Middle frontal gyrus (tissue), 1 donor: ENCODE measurements at regions not wholly inside any gene's neighbourhood (a gene's known extent, or its start where the extent isn't known, plus 50 kb on each side); places are given as distances from the start of the nearest gene placed in this dataset.

ENCODE experiments used
- DNase-seq: peaks from one replicate; pipeline ENCODE4 v3.0.0-alpha.2; 2015; ENCODE audit warnings: low spot score; ENCODE audit errors: extremely low spot score

DNA sequence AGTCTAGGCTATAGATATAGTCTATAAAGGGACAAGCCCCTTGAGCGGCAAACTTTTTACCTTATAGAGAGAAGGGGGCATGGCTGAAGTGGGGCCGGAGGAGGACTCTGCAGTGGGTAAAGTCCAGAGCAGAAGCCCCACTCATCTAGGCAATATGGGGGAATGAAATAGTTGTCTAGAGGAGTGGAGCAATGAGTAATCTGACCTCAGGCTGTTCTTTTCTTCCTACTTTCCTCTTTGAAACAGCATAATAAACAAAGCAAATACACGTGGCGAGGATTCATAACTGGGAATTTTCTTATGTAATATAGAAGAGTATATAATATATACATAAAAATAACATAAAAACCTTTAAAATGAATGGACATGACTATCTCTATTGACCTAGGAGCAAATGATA, 546.4 kb upstream of the ZNF385D start:
- DNase-seq = no peak

DNA sequence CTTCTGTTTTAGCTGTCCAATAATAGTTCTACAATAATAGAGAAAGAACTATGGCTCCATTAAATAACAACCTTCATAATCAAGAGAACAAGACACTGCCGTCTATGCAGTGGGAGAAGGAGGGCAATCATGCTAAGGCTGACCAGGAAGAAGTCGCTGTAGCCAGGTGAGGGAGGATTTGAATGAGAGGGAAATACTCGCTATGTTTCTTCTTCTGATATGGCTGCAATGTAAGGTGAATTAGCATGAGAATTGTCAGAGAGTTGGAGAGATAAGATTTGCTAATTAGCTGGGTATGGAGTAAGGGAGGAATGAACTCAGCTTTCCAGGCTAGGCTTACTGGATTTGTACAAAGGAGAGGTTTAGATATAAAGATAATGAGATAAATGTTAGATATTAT, 555.4 kb upstream of the ZNF385D start:
- DNase-seq = no peak

DNA sequence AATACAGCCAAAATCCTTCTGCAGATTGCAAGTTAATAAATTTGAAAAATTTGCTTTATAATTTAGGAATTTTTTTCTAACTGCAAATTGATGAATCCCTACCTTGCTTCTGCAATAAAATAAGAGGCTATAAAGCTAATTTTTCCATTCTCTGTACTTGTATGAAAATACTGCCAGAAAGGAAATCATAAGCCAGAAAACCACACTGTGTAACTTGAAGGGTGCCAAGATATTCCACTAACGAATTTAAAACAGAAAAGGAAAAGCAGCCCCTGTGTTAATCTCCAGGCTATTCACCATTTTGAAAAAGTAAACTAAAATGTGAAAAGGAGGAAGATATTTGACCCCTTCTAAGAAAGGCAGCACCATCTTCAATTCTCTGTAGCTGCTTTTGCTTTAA, 557.9 kb upstream of the ZNF385D start:
- no peak for DNase-seq

DNA sequence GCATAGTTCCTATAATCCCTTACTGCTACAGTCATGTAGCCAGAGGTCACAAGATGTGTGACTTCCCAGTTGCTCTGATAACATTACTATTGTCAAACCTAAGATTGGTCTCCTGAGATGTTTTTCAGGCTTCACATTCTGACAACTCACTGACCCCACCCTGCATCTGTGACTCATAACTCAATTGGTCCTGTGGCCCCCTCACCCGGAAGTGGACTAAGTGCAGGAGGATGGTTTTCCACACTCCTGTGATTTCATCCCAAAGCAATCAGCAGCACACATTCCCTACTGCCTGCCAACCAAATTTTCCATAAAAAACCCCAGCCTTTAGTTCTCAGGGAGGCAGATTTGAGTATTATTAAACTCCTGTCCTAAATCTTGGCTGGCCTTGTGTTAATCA, 564.9 kb upstream of the ZNF385D start:
- DNase-seq = no peak

DNA sequence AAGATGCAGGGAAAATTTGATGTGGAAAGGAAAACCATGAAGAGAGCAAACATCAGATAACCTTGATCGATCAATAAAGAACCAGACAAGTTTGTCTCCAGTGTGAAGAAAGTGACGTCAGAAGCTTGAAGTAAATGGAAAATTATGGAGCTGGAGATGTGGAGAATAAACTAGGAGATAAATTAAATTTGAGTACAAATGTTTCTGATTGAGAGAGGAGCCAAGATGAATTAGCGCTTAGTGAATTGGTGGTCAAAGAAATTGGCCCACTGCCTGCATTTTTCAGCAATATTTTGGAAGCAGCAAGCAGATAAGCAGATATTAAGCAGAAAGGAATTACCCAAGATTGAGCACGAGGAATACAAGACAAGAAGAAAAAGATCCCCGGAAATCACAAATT, 567.3 kb upstream of the ZNF385D start:
- DNase-seq = no peak

DNA sequence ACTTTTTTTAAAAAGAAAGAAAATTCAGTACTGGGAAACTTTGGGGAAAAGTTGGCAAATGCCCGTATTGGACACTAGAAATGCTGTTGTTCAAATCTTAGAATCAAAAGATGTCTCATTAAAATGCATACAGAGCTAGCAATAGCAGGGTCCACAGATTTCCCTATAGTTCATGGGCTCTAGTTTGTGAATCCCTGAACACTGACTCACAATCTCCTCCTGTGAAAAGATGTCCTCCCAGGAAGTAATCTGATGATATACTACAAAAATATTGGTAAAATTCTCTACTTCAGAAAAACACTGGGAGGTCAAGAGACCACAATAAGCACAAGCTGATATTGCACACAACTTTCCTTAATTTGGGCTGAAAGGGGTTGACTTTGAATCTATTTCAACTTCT, 568.4 kb upstream of the ZNF385D start:
- no peak for DNase-seq

DNA sequence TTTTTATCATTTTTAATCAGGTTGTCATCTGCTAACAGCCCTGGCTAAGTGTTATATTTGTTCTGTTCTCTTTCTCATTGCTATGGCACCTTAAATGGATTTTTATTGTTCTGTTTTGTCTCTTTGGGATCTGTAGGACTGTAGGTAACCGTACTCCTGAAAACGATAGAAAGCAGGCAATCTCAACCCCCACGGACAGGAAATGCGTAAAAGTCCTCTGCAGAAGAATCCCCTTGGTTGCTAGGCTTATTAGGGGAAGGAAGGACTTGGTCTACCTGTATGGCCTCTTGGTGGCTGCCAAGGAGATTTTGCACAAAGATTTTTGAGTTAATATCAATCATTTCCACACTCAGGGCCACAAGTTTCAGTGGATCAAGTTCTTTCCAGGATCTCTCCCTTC, 571.9 kb upstream of the ZNF385D start:
- DNase-seq = no peak

DNA sequence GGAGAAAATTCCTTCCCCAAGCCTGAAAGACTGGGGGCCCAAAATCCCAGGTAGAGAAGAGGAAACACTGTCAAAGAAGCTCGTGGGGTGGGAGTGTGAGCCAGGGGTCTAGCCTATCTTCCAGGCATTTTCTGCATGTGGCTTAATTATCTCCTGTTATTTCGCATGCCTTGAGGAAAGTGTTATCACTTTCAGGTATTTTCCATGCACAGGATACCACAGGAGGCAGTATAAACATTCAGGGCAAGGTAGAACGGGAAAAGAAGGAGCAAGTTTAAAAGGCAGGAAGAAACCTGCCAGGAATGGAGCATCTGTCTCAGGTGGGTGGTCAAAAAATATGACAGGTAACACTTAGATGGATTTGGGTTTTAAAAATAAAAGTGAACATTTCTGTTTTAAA, 575.3 kb upstream of the ZNF385D start:
- DNase-seq = no peak

DNA sequence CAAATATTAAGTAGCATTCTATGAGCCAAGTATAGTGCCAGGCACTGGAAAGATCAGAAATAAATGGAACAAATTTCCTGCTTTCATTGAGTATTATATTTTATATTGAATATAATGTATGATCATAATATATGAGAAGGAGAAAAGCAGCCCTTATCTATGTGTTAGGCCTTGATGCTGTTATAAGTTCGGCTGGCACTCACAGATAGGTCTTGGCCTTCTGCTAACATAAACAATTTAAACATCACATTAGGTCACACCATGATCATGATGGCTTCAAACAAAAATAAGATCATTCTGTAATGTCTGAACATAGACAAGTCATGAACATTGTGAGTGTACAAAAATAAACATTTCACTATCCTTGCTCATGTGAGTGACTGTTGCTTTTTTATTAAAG, 584.0 kb upstream of the ZNF385D start:
- no peak for DNase-seq

DNA sequence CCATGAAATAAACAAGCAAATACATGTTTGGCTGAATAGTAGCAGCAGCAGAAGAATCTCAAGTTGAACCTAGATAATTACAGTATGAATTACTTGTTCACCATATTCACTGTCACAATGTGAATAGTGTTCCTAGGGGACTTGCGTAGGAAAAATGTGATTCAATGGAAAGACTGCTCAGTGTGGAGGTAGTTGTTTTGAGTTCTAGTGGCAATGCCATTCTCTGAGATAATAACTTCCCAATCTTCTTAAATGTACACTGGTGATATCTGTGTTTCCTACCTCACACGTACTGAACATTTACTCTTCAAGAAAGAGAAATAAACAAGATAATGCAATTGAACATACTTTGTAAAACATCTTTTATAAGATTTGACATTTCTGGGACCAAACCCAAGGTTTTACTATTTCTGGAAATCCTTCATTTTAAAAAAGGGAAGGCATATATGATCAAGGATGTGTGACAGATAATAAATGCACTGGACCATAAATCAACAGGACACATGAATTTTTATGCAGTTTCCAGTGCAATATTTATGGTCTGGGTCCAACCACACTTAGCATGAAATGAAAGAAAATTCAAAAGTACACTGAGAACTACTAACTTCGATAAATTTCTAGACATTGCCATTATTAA, 598.3 kb upstream of the ZNF385D start:
- DNase-seq = no peak

DNA sequence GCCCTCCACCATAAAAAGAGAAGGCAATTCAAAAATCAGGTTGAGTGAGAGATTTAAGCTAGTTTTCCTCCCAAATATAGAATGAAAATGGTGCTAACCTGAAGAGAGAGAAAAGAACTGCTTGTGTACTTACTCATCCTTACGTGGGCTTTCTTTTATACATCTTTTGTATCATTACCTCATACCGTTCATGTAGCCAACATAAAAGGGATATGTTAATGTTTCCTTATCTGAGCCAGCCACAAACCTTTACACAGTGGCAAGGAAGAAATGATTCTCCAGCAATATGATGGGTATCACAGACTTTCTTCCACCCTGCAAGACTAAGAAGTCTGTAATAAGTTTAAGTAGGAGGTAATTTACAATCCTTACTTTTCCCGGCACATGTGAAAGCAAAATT, 600.8 kb upstream of the ZNF385D start:
- no peak for DNase-seq

DNA sequence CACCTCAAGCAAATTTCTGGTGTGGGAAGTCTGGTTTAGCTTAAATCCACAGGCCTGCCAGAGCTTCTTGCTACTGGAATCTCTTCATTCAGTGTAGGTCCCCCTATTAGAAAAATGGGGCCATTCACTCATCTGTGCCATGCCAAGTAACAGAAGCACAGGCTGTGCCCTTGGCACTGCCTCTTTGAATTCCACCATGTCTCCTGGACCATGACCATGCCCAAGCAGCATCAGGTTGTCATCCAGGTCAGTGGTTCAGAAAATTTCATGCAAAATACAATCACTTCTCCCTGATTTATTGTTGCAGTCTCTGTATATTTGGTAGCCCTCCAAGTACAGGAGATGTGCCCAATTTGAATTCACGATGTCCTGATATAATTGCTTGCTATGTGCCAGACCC, 602.1 kb upstream of the ZNF385D start:
- DNase-seq = no peak

DNA sequence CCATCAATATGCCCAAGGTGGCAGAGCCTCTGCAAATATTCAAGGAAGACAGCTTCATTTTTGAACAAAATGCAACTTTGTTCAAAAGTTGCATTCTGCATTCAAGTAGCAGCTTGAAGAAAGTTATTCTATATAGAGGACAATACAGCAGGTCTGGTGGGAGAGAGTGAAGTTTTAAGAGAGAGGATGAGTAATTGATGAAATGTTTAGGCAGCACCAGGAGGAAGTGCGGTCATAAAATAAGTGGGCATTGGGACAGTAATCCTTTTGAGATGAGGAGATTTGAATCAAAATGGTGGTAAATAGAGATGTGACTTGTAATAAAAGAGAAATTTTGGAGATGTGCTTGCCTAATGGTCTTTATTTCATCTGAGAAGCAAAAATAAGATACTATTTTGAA, 607.3 kb upstream of the ZNF385D start:
- no peak for DNase-seq

DNA sequence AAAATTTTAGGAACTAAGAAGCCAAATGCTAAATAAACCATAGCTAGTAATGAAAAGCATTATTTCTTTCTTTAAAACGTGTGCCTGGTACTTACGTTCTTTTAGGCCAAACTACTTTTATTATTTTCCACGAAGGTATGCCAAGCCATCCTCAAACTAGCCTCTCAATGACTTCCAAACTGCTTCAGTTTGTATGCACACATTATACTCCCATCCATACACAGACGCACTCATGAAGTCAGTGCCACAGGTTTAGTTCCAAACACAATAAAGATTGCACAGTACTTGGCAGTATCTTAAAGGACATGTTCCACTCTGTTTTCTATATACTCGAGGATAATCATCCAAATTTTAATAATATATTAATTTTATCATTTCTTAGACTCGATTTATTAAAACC, 609.2 kb upstream of the ZNF385D start:
- no peak for DNase-seq

DNA sequence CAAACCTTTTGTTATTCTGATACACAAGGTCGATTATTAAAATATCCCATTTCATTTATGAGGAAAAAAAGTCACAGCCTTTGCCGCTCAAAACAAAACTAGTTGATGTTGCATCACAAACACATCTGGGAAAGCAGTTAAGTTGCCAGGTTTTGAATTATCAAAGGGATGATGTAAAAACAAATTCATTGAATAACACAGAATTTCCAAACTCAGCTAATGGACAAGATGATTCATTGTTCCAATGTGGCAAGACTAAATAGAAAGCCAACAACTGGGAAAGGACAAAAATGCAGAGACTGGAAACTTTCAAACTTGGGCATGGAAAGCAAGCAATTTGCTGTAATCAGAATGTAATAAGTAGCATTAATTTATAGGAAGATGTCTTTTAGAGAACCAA, 610.0 kb upstream of the ZNF385D start:
- DNase-seq = no peak

DNA sequence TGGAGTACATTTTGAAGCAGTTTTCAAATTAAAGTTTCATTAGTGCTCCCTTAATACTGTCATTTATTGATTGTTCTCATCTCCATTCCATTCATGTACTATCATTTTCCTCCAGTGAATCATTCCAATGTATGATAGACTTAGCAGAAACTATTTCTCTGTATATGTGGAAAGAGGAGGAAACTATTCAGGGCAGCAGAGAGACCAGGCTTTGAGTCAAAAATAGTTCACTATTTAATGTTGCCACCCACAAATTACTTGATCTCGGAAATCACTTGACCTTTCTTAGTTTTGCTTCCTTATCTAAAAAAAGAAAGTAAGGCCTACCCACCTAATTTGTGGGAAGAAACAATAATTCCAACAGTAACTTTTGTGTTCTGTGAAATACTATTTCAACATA, 610.5 kb upstream of the ZNF385D start:
- no peak for DNase-seq

DNA sequence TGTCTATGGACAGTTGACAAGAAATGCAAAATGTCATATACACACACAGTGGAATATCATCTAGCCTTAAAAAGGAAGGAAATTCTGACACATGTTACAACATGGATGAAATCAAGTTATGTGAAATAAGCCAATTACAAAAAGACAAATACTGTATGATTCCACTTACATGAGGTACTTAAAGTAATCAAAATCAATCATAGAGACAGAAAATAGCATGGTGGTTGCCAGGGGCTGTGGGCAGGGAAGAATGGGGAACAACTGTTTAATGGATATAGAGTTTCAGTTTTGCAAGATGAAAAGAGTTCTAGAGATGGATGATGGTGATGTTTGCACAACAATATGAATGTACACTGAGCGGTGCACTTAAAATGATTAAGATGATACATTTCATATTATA, 613.8 kb upstream of the ZNF385D start:
- no peak for DNase-seq

DNA sequence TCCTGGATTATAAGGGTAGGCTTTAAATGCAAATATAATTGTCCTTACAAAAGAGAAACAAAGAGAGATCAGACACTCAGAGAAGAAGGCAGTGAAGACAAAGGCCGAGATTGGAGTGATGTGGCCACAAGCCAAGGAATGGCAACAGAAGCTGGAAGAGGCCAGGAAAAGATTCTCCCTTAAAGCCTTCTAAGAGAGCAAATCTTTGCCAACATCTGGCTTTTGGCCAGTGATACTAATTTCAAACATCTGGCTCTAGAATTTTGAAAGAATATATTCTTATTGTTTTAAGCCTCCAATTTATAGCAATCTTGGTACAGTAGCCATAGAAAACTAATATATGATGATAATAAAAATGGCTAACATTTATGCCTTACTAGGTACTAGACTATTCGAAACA, 615.8 kb upstream of the ZNF385D start:
- no peak for DNase-seq

DNA sequence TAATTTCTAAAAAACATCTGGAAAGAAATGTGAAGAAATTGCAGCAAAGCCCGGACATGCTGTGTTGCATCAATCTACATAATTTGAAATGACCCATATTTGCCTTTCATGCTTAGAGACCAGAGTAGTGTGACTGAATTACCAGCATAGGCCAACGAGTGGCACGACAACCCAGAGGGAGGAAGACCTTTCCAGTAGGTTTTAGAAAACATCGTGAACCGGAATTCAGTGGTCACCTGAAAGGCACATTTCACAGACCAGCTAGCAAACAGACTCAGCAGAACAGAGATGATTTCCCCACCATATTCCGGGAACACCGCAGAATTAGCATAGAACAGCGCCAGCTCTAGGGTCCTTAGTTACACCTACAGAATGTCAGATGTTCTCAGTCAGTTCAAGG, 620.0 kb upstream of the ZNF385D start:
- no peak for DNase-seq

DNA sequence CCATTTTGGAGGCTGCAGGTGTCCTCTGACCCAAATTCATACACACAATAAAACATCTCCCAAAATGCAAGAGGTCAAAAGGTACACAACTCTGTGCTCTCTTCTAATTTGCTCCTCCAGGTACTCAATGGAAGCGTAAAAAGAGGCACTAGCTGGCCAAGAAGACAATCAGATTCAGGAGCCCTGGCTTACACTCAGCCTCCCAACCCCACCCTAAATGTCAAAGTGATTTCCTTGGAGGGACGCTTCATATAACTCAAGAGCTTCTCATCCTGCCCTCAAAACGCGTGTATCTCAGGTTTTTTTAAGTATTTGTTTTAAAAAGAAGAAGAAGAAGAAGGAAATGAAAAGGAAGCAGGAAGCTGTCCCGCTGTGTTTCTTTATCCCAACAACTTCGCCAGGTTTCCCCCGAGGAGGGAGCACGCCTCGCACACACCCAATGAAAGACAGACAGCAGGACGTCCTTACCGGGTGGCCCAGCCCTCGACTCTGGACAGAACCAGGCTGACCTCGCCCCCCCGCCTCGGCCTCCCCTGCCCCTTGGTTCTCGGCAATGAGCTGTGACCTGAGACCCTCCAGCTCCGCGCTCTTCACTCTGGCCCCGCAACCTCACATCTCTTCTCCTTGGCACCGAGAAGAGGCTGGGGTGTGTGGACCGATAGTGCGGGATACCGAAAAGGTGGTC, 620.7 kb upstream of the ZNF385D start:
- no peak for DNase-seq

DNA sequence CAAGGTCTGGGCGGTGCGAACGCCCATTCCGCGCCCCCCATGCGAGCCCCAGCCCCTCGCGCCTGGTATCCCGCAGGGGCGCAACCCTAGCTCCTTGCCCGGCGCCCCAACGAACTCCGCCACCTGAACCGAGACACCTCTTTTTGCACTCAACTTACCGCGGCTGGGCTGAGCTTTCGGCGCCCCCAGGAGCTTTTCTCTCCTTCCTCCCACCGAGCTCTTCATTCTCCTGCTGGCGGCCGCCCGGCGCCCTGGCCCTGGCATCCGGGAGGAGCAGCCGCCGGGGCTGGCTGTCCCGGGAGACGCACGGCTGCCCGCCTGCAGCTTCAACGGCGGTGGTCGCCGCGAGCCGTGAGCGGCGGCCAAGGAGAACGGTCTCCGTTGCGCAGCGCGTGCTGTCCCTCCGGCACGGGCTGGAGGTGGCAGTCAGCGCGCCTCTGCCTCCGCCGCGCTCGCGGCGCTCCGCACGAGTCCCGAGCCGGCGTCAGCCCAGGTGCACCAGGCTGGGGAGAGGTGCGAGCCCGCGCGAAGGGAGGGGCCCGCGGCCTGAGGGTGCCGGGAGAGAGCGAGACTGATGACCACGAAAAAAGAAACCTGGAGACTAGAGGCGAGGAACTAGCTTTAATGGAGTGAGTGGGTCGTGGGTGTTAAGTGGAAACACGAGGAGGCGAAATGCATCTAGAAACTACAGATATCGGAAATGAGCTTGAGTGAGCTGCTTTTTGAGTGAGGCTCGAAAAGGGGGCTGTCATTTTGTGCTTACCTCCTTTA, 621.5 kb upstream of the ZNF385D start:
- DNase-seq = no peak

DNA sequence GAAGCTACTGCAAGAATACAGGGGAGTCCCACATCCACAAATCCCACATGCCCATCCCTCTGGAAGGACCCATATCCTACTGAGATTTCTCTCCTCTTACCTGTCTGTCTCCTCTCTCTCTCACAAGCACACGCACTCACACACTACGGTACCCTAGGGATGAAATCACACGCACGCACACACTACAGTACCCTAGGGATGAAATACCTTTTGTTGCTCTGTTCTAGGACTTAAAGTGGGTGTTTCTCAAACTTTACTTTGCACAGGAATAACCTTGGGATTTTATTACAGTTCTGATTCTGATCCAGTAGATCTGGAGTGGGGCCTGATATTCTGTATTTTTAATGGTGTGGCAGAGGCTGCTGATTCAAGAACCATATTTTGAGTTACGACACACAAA, 622.2 kb upstream of the ZNF385D start:
- DNase-seq = no peak

DNA sequence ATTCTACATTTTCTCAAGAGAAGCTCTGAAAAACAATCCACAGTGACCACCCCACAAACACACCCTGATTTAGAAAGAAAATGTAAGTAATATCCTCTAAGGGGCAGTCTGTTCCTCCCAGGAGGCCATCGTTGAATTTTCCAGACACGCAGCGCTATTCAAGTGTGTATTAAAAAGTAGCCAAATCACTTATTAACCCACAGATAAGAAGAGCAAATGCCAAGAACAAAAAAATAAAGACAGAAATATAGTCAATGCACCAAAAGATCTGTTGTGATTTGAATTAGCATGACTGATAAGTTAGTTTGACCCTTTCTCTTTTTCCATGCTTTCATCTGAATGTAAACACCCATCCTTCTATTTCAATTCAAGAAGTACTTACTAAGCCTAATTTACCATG, 622.8 kb upstream of the ZNF385D start:
- no peak for DNase-seq
